B cell (primary cell): ENCODE measurements at regions not wholly inside any gene's neighbourhood (a gene's known extent, or its start where the extent isn't known, plus 50 kb on each side); places are given as distances from the start of the nearest gene placed in this dataset.

Source experiments
- EZH2 ChIP-seq: IDR thresholded peaks from 2 replicates; pipeline ENCODE4 v1.6.1; 2012; ENCODE audit warnings: borderline replicate concordance, low read depth, mild to moderate bottlenecking, moderate library complexity, low read length; ENCODE audit not compliant: insufficient read depth, poor library complexity, severe bottlenecking
- TF ChIP-seq, protein P1 (sequence below): fragments of 200-600 bp; IDR thresholded peaks from one replicate; pipeline ENCODE4 v1.8.0; 2022; ENCODE audit warnings: antibody characterized with exemption, mild to moderate bottlenecking

DNA sequence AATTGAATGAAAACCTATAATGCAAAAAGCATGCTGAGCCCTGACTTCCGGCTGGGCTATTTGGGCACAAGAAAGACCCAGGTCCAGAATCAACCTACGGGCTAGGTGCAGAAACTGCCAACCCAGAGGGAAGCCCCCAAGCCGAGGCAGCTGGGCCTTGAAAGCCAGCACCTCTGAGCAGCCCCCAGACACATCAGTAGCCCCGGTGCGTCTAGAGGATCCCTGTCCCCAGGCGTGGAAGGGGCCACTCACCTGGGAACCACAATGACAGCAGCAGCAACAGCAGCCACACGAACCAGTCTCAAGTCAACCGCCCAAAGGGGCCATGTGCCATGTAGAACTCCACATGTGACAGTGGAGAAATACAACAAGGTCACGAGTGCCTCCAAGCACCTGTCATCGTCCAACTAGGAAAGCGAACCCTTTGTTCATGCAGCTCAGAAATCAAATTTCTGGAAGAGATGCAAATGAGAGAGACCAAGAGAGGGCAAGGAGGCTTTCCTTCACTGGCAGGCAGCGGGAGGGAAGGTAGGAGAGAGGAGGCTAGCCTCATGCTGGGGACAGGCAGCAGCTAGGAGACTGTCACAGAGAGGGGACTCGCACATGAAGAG, 57.5 kb upstream of the CHST15 start:
- TF ChIP-seq, protein P1, sequence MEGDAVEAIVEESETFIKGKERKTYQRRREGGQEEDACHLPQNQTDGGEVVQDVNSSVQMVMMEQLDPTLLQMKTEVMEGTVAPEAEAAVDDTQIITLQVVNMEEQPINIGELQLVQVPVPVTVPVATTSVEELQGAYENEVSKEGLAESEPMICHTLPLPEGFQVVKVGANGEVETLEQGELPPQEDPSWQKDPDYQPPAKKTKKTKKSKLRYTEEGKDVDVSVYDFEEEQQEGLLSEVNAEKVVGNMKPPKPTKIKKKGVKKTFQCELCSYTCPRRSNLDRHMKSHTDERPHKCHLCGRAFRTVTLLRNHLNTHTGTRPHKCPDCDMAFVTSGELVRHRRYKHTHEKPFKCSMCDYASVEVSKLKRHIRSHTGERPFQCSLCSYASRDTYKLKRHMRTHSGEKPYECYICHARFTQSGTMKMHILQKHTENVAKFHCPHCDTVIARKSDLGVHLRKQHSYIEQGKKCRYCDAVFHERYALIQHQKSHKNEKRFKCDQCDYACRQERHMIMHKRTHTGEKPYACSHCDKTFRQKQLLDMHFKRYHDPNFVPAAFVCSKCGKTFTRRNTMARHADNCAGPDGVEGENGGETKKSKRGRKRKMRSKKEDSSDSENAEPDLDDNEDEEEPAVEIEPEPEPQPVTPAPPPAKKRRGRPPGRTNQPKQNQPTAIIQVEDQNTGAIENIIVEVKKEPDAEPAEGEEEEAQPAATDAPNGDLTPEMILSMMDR: no peak
- no peak for TF ChIP-seq EZH2
